Right atrium auricular region (tissue), 2 donors: ENCODE measurements at regions not wholly inside any gene's neighbourhood (a gene's known extent, or its start where the extent isn't known, plus 50 kb on each side); places are given as distances from the start of the nearest gene placed in this dataset.

Experiments
- DNase-seq: peaks from one replicate; pipeline ENCODE4 v3.0.0-alpha.2; 2019; ENCODE audit warnings: low spot score
- H3K27ac ChIP-seq, 2 donors: fragments of 200-600 bp; sonication (generic); 1 replicate in 1 of 2; 2 replicates in 1 of 2; pipeline ENCODE4 v1.5.1; 2016 to 2019
- H3K27me3 ChIP-seq, 2 donors: fragments of 200-600 bp; sonication (generic); one replicate each; pipeline versions ENCODE4 v1.5.1 to v1.6.0; 2017 to 2019
- H3K36me3 ChIP-seq: fragments of 200-600 bp; sonication (generic); one replicate; pipeline ENCODE4 v1.5.1; 2016
- H3K4me1 ChIP-seq, 2 donors: fragments of 200-600 bp; sonication (generic); one replicate each; pipeline versions ENCODE4 v1.5.1 to v1.6.0; 2017 to 2019
- H3K4me3 ChIP-seq, 2 donors: fragments of 200-600 bp; sonication (generic); 1 replicate in 1 of 2; 2 replicates in 1 of 2; pipeline ENCODE4 v1.5.1; 2017 to 2019; ENCODE audit warnings: mild to moderate bottlenecking in 1 of 2, moderate library complexity in 1 of 2
- H3K9me3 ChIP-seq, 2 donors: fragments of 200-600 bp; sonication (generic); one replicate each; pipeline ENCODE4 v1.5.1; 2019
- TF ChIP-seq, protein P1 (sequence below), 2 donors: fragments of 200-600 bp; sonication (generic); IDR thresholded peaks; one replicate each; pipeline ENCODE4 v1.5.1; 2019; ENCODE audit warnings: antibody characterized with exemption in 2 of 2

DNA sequence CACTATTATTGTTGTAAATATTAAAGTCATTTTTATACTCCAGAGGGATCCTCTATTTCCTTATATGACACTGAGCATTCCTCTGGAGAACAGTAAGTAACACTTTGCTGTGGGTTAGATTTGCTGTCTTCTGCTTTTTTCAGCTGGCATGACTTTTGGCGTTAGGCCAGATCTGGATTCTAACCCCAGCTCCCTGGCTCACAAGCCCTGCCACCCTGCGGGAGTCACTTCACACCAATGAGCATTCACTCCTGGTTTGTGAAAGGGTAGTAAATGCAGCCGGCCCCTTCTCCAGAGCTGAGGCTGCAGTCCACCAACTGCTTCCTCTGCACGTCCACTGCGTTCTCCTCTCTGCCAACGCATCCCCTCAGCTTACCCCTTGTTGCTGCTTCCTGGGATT lies 373.8 kb upstream of the RAB6C start:
- Histone ChIP-seq H3K9me3 (peaks cover 0 to 8% of the 10 kb centered on the region in 2 donors), H3K27ac (no peak overlapping the region), H3K4me1 (no peaks in the 10 kb centered on the region), H3K27me3 (no peaks in the 10 kb centered on the region), H3K36me3 (no peaks in the 10 kb centered on the region), H3K4me3 (no peak overlapping the region)
- no peak for DNase-seq
- TF ChIP-seq, protein P1, sequence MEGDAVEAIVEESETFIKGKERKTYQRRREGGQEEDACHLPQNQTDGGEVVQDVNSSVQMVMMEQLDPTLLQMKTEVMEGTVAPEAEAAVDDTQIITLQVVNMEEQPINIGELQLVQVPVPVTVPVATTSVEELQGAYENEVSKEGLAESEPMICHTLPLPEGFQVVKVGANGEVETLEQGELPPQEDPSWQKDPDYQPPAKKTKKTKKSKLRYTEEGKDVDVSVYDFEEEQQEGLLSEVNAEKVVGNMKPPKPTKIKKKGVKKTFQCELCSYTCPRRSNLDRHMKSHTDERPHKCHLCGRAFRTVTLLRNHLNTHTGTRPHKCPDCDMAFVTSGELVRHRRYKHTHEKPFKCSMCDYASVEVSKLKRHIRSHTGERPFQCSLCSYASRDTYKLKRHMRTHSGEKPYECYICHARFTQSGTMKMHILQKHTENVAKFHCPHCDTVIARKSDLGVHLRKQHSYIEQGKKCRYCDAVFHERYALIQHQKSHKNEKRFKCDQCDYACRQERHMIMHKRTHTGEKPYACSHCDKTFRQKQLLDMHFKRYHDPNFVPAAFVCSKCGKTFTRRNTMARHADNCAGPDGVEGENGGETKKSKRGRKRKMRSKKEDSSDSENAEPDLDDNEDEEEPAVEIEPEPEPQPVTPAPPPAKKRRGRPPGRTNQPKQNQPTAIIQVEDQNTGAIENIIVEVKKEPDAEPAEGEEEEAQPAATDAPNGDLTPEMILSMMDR (IDR thresholded peaks at IDR 0.05): no peak

DNA sequence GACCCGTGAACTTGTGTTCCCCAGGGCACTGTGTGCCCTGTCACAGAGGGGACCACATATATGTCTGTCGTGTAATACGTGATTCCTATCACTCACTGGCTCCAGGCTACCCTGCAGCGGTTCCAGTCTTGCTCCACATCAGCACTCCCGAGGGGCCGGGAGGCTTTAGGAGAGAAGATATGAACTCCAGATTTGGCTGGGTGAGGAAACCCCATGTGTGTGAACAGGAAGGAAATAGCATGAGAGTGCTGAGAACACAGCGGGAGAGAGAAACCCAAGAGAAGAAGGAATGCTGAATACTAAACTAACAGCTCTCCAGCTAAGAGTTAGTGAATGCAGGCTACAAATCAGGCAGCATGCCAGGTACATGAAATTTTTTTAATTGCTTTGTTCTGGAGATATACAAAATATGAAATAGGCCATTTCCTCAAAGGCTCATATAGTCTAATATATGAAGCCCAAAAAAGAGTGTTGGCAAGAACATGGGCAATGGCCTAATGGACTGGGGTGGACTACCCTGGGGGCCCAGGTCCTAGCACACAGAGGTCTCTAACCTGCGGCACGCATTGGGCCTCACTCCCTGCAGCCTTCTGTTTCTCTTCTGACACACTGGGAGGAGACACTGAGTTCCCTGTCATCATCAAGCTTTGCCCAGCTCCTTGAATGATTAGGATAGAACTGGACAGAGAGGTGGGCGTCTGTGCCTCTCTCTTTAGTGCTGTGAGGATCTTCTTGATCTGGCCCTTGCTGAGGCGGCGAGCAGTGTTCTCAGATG lies 372.8 kb upstream of the RAB6C start:
- Histone ChIP-seq H3K4me3 (no peak overlapping the region), H3K4me1 (no peaks in the 10 kb centered on the region), H3K9me3 (peaks cover 0 to 8% of the 10 kb centered on the region in 2 donors), H3K27me3 (no peaks in the 10 kb centered on the region), H3K27ac (no peak overlapping the region), H3K36me3 (no peaks in the 10 kb centered on the region)
- TF ChIP-seq, protein P1 (IDR thresholded peaks at IDR 0.05): no peak
- DNase-seq: no peak

DNA sequence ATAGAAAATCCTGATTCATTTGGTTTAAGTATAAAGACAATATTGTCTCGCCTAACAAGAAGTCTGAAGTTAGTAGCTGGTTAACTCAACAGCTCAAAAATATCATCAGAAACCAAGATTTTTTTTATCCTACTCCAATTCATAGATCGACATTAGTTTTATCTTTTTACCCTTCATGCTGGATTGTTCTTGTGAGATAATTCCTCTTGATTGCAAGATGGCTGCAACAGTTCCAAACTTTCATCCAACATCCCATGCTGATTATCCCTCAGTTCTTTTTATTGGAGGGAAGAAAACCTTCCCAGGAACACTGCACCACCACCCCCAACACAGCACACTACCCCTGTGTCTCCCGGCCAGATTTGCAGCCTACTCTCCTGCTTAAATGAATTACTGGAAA lies 370.2 kb upstream of the RAB6C start:
- H3K27me3 ChIP-seq: no peaks in the 10 kb centered on the region
- no peaks in the 10 kb centered on the region for H3K36me3 ChIP-seq
- DNase-seq: no peak
- TF ChIP-seq, protein P1 (IDR thresholded peaks at IDR 0.05): no peak
- H3K9me3 ChIP-seq: peaks cover 0 to 8% of the 10 kb centered on the region in 2 donors
- H3K27ac ChIP-seq: no peak overlapping the region
- H3K4me1 ChIP-seq: no peaks in the 10 kb centered on the region
- H3K4me3 ChIP-seq: no peak overlapping the region

DNA sequence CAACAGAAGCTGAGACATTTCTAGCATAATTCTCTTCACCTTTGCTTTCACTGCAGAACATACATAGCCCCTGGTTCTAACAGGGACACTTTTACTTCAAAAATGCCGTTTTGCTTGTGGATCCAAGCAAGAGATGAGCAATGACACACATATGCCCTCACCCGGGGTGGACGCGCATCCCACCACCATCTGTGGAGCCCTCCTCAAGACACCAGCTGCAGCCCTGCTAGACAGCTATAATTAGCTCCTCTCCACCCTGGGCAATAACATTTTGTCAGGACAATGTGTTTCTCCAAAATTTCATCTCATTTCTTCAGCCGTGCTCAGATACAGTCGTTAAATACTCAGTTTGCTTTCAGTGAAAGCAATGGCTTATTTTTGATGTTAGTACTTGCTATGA lies 368.7 kb upstream of the RAB6C start:
- TF ChIP-seq, protein P1 (IDR thresholded peaks at IDR 0.05): no peak
- no peaks in the 10 kb centered on the region for H3K4me1 ChIP-seq
- H3K4me3 ChIP-seq: no peak overlapping the region
- peaks cover 0 to 8% of the 10 kb centered on the region in 2 donors for H3K9me3 ChIP-seq
- no peak overlapping the region for H3K27ac ChIP-seq
- H3K36me3 ChIP-seq: no peaks in the 10 kb centered on the region
- no peak for DNase-seq
- H3K27me3 ChIP-seq: no peaks in the 10 kb centered on the region

DNA sequence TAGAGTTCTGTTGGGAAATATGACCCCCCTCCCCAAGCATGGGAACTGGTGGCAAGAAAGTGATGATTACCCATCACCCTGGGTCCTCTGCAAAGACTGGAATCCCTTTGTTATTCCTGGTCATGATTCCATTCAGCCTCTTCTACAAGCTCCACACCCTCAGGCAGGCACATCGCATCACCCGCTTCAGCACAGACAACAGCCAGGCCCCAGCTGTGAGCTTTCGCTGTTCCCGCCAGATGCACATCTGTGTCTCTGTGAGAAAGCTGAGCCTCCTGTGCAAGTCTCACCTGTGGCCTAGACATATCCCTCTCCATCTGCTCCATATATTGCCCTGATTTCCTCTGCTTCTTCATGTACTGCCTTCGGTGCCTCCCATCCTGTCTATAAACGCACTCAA lies 368.0 kb upstream of the RAB6C start:
- no peak for DNase-seq
- H3K36me3 ChIP-seq: no peaks in the 10 kb centered on the region
- TF ChIP-seq, protein P1 (IDR thresholded peaks at IDR 0.05): no peak
- no peak overlapping the region for H3K4me3 ChIP-seq
- H3K9me3 ChIP-seq: peaks cover 0 to 8% of the 10 kb centered on the region in 2 donors
- no peak overlapping the region for H3K27ac ChIP-seq
- H3K27me3 ChIP-seq: no peaks in the 10 kb centered on the region
- H3K4me1 ChIP-seq: no peaks in the 10 kb centered on the region

DNA sequence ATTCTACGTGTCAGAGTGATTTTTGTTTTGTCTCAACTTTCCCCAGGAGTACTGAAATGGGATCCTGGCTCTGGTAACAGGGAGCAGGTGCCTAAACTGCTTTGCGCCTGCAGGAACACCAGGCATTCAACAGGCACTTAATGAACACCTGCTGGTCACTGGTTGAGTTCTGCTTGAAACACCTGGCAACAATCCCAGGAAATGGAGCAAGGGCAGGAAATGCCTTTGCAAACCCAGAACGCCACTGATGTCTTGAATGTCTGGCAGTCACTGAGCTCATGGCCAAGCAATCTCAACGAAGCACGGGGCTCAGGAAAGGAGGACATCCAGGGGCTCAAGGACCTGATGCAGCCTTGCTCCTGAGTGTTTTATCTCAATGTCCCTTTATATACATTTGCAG lies 360.0 kb upstream of the RAB6C start:
- Histone ChIP-seq H3K27ac (no peak overlapping the region), H3K27me3 (no peaks in the 10 kb centered on the region), H3K9me3 (no peaks in the 10 kb centered on the region), H3K36me3 (no peaks in the 10 kb centered on the region), H3K4me1 (no peaks in the 10 kb centered on the region), H3K4me3 (no peak overlapping the region)
- no peak for DNase-seq
- TF ChIP-seq, protein P1 (IDR thresholded peaks at IDR 0.05): no peak
